ENCODE measurements at regions not wholly inside any gene's neighbourhood (a gene's known extent, or its start where the extent isn't known, plus 50 kb on each side); places are given as distances from the start of the nearest gene placed in this dataset.

DNA sequence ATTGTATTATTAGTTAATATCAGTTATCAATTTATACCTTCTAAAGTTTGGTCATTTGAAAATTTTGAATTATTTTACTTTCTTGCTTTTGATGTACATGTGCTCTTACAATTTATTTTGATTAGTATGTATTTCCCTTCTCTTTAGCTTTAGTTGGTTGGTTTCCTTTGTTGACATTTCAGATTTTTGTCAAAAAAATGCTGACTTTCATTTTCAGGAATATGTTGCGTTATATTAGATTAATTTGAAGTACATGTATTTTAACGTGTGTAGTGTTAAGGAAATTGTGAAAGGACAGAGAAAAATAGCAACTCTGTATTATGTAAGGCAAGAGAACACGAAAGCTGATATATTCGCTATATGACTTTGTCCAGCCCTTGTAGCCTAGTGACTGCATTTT lies 342.9 kb upstream of the SLITRK6 start:
- H3K4me1 Mint-ChIP-seq: no peaks in the 10 kb centered on the region

More for the DNA sequence above, 342.9 kb upstream of the SLITRK6 start:
- Histone ChIP-seq H2BK15ac (ENCODE audit: low read depth, low read length) (no peak overlapping the region), H2BK12ac (ENCODE audit: insufficient read length, low read depth, low read length) (no peak overlapping the region), H3T11ph (ENCODE audit: low read length) (no peak overlapping the region), H4K8ac (replicated peaks; ENCODE audit: insufficient read length, low read depth, low read length) (no peak overlapping the region), H4K91ac (ENCODE audit: insufficient read length, low read depth, low read length) (no peak overlapping the region), H3K27ac (ENCODE audit: insufficient read length, low read depth, low read length) (no peak overlapping the region), H3K18ac (ENCODE audit: insufficient read length, low read depth, low read length) (no peak overlapping the region), H3K79me1 (ENCODE audit: insufficient read depth, low read depth, low read length, poor library complexity, severe bottlenecking) (no peaks in the 10 kb centered on the region), H3K4me1 (ENCODE audit: insufficient read depth, low read length) (no peaks in the 10 kb centered on the region), H3K56ac (ENCODE audit: insufficient read length, low read depth, low read length) (no peak overlapping the region), H3K4ac (ENCODE audit: low read depth, low read length) (no peak overlapping the region), H3K23ac (ENCODE audit: insufficient read length, low read depth, low read length) (no peak overlapping the region), H2BK120ac (ENCODE audit: low read depth, low read length, poor library complexity, severe bottlenecking) (no peak overlapping the region), H4K5ac (ENCODE audit: insufficient read length, low read depth, low read length) (no peak overlapping the region), H2BK20ac (ENCODE audit: low read depth, low read length, poor library complexity, severe bottlenecking) (no peak overlapping the region), H2AK5ac (ENCODE audit: insufficient read length, low read length) (no peak overlapping the region), H3K9me3 (ENCODE audit: control insufficient read depth, low read depth, low read length) (no peaks in the 10 kb centered on the region), H3K4me2 (ENCODE audit: insufficient read depth, insufficient read length, low read length) (no peak overlapping the region), H3K27me3 (ENCODE audit: insufficient read depth, low read length) (no peaks in the 10 kb centered on the region), H4K20me1 (ENCODE audit: control insufficient read depth, insufficient read depth, insufficient read length) (no peaks in the 10 kb centered on the region), H2AFZ (ENCODE audit: low read length) (no peak overlapping the region), H3K23me2 (ENCODE audit: insufficient read length, low read depth, low read length, poor library complexity, severe bottlenecking) (no peaks in the 10 kb centered on the region), H3K79me2 (ENCODE audit: insufficient read depth, low read length) (no peaks in the 10 kb centered on the region), H3K14ac (ENCODE audit: insufficient read depth, low read length) (no peak overlapping the region), H3K9ac (ENCODE audit: extremely low read depth, insufficient read length, low read length) (no peak overlapping the region), H2BK5ac (ENCODE audit: insufficient read length, low read length) (no peak overlapping the region)
- no peak overlapping the region for H3K4me3 Mint-ChIP-seq
- DNase-seq: no peak
- TF ChIP-seq, protein P1, sequence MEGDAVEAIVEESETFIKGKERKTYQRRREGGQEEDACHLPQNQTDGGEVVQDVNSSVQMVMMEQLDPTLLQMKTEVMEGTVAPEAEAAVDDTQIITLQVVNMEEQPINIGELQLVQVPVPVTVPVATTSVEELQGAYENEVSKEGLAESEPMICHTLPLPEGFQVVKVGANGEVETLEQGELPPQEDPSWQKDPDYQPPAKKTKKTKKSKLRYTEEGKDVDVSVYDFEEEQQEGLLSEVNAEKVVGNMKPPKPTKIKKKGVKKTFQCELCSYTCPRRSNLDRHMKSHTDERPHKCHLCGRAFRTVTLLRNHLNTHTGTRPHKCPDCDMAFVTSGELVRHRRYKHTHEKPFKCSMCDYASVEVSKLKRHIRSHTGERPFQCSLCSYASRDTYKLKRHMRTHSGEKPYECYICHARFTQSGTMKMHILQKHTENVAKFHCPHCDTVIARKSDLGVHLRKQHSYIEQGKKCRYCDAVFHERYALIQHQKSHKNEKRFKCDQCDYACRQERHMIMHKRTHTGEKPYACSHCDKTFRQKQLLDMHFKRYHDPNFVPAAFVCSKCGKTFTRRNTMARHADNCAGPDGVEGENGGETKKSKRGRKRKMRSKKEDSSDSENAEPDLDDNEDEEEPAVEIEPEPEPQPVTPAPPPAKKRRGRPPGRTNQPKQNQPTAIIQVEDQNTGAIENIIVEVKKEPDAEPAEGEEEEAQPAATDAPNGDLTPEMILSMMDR (conservative IDR thresholded peaks at IDR 0.05): no peak
- H3K9me3 Mint-ChIP-seq: no peaks in the 10 kb centered on the region; a peak in 1 of 5 replicates
- no peaks in the 10 kb centered on the region for H3K36me3 Mint-ChIP-seq (ENCODE audit: insufficient read depth in 1 of 3, low read depth in 3 of 3)
- H3K27ac Mint-ChIP-seq: no peak overlapping the region
- 100% methylated on average over 2 of the region's 4 CpGs for WGBS (ENCODE audit: extremely low coverage, insufficient read length, low lambda C conversion rate)
- no peaks in the 10 kb centered on the region for H3K27me3 Mint-ChIP-seq (ENCODE audit: low read depth)

All from H9 (cell line).